K562 (cell line): ENCODE measurements at regions not wholly inside any gene's neighbourhood (a gene's known extent, or its start where the extent isn't known, plus 50 kb on each side); places are given as distances from the start of the nearest gene placed in this dataset.

Experiments
- ATAC-seq: fragments of 200-7000 bp; cut with Tn5 transposase; 3 replicates; pipeline ENCODE4 v1.9.1; 2020; ENCODE audit warnings: moderate library complexity
- BruUV-seq: library from RNA; stranded (reverse); fragments of 400-500 nt; replicated peaks from 2 replicates; lab custom pipeline; 2021; lab: Mats Ljungman, UMichigan
- CTCF ChIA-PET: fragments of 300-600 bp; formaldehyde crosslinking; extraction: SDS; loops from one replicate; lab custom pipeline; 2021; ENCODE audit warnings: low intra/inter-chr PET ratio; lab: Yijun Ruan, JAX
- POLR2A ChIA-PET: fragments of 300-600, 350-650 bp; sonication (Branson Sonifier 250); formaldehyde crosslinking; extraction: SDS; loops from one replicate; lab custom pipeline; 2021; ENCODE audit warnings: antibody characterized with exemption, inconsistent platforms; lab: Yijun Ruan, JAX
- DNase-seq, 4 experiments: peaks; one replicate each; pipeline versions ENCODE4 v3.0.0 to v3.0.0-alpha.2; 2011 to 2018; ENCODE audit warnings: low spot score in 3 of 4, mixed read lengths in 3 of 4; ENCODE audit errors: extremely low read depth in 1 of 4
- FAIRE-seq: peaks from 2 replicates; lab custom pipeline; 2011; peaks lifted over from hg19 to GRCh38; lab: Jason Lieb, UNC
- H2AFZ ChIP-seq: 2 replicates; pipeline ENCODE4 v1.6.0; 2011; ENCODE audit warnings: low read depth, low read length, control low read depth, inconsistent platforms
- H3K27ac ChIP-seq: fragments of 200-600 bp; 3 replicates; pipeline ENCODE4 v1.8.0; 2011; ENCODE audit warnings: low read depth, mild to moderate bottlenecking, control low read depth, inconsistent platforms, low read length, moderate library complexity, mixed read lengths; ENCODE audit errors: extremely low read depth
- H3K27me3 ChIP-seq, 2 experiments: fragments of 300-600 bp in 1 of 2; 2 replicates in 1 of 2; 3 replicates in 1 of 2; pipeline versions ENCODE4 v1.6.0 to v1.8.0; 2011; ENCODE audit warnings: inconsistent platforms in 2 of 2, low read length in 2 of 2, mild to moderate bottlenecking in 1 of 2, mixed read lengths in 1 of 2, moderate library complexity in 1 of 2; ENCODE audit not compliant: control insufficient read depth in 2 of 2, insufficient read depth in 2 of 2
- H3K36me3 ChIP-seq: fragments of 300-600 bp; 3 replicates; pipeline ENCODE4 v1.8.0; 2011; ENCODE audit warnings: mild to moderate bottlenecking, low read length, inconsistent platforms; ENCODE audit not compliant: control insufficient read depth, insufficient read depth
- H3K4me1 ChIP-seq, 2 experiments: fragments of 200-600 bp in 1 of 2; replicated peaks in 1 of 2; 2 replicates in 1 of 2; 3 replicates in 1 of 2; pipeline versions ENCODE4 v1.5.1 to v1.8.0; 2011; ENCODE audit warnings: inconsistent platforms in 2 of 2, low read length in 2 of 2, mild to moderate bottlenecking in 1 of 2, mixed read lengths in 1 of 2, moderate library complexity in 1 of 2; ENCODE audit not compliant: control insufficient read depth in 2 of 2, insufficient read depth in 2 of 2
- H3K4me2 ChIP-seq: 2 replicates; pipeline ENCODE4 v1.6.1; 2011; ENCODE audit warnings: low read length, control low read depth, inconsistent platforms, mixed read lengths; ENCODE audit not compliant: insufficient read depth
- H3K4me3 ChIP-seq: fragments of 200-600 bp; sonication (generic), shearing (Covaris generic); 2 replicates; pipeline ENCODE4 v1.5.1; 2016; ENCODE audit warnings: control low read depth, inconsistent platforms
- H3K79me2 ChIP-seq: fragments of 200-600 bp; 3 replicates; pipeline ENCODE4 v1.8.0; 2011; ENCODE audit warnings: low read length, inconsistent platforms; ENCODE audit not compliant: control insufficient read depth, insufficient read depth
- H3K9ac ChIP-seq, 2 experiments: 2 replicates each; pipeline versions ENCODE4 v1.6.0 to v1.6.1; 2011; ENCODE audit warnings: low read depth in 2 of 2, low read length in 2 of 2, control low read depth in 1 of 2, inconsistent platforms in 1 of 2, mild to moderate bottlenecking in 1 of 2, mixed read lengths in 1 of 2; ENCODE audit not compliant: insufficient read depth in 1 of 2
- H3K9me1 ChIP-seq: one replicate; pipeline ENCODE4 v1.6.0; 2011; ENCODE audit warnings: inconsistent platforms, mild to moderate bottlenecking, low read length, moderate library complexity; ENCODE audit not compliant: control insufficient read depth, insufficient read depth
- H3K9me3 ChIP-seq: replicated peaks from 2 replicates; pipeline ENCODE4 v1.5.1; 2011; ENCODE audit warnings: low read depth, low read length, inconsistent platforms; ENCODE audit not compliant: control insufficient read depth, insufficient read depth
- H4K20me1 ChIP-seq: replicated peaks from 2 replicates; pipeline ENCODE4 v1.6.1; 2011; ENCODE audit warnings: low read length, inconsistent platforms, mixed read lengths; ENCODE audit not compliant: control insufficient read depth, insufficient read depth
- CBFA2T3 ChIP-seq: fragments of 450-650 bp; IDR thresholded peaks from 2 replicates; pipeline ENCODE4 v1.6.1; 2017
- DPF2 ChIP-seq: fragments of 450-650 bp; IDR thresholded peaks from 2 replicates; pipeline ENCODE4 v1.6.1; 2016
- ELF2 ChIP-seq: fragments of 250-450 bp; sonication (Bioruptor Pico); IDR thresholded peaks from 2 replicates; pipeline ENCODE4 v1.5.0; 2021; ENCODE audit warnings: mild to moderate bottlenecking
- HNRNPLL ChIP-seq: fragments of 200-400 bp; formaldehyde crosslinking; IDR thresholded peaks from 2 replicates; pipeline ENCODE4 v1.6.1; 2017; ENCODE audit warnings: low read length, low read depth, mild to moderate bottlenecking; ENCODE audit not compliant: poor library complexity, severe bottlenecking
- NFIC ChIP-seq: fragments of 450-650 bp; IDR thresholded peaks from 2 replicates; pipeline ENCODE4 v1.6.1; 2017; ENCODE audit warnings: mild to moderate bottlenecking, inconsistent platforms
- NR0B1 ChIP-seq: fragments of 450-650 bp; IDR thresholded peaks from one replicate; pipeline ENCODE4 v1.6.1; 2018; ENCODE audit warnings: mild to moderate bottlenecking, moderate library complexity; ENCODE audit not compliant: partially characterized antibody
- SAFB ChIP-seq: fragments of 200-400 bp; formaldehyde crosslinking; IDR thresholded peaks from 2 replicates; pipeline ENCODE4 v1.6.1; 2017; ENCODE audit warnings: low read depth, low read length, borderline replicate concordance
- SRSF7 ChIP-seq: fragments of 200-400 bp; formaldehyde crosslinking; optimal IDR thresholded peaks from 2 replicates; pipeline ENCODE3; 2017; ENCODE audit warnings: mild to moderate bottlenecking, low read depth, low read length
- TCF7 ChIP-seq: sonication (generic); IDR thresholded peaks from 2 replicates; pipeline ENCODE4 v1.6.1; 2016; ENCODE audit warnings: antibody characterized with exemption, borderline replicate concordance
- ZNF445 ChIP-seq: fragments of 250-450 bp; sonication (Bioruptor Pico); IDR thresholded peaks from 2 replicates; pipeline ENCODE4 v1.4.0; 2020; ENCODE audit warnings: low read depth, mild to moderate bottlenecking, moderate library complexity
- ZNF507 ChIP-seq: conservative IDR thresholded peaks from 2 replicates; pipeline ENCODE4 v1.6.1; 2017; ENCODE audit warnings: missing genetic modification characterization, missing compliant biosample characterization
- ZNF57 ChIP-seq: fragments of 450-650 bp; formaldehyde crosslinking; IDR thresholded peaks from 2 replicates; pipeline ENCODE4 v1.4.0; 2020; ENCODE audit warnings: mild to moderate bottlenecking, moderate library complexity
- ZNF639 ChIP-seq, 2 experiments: fragments of 200-800 bp in 1 of 2; sonication (Bioruptor generic) in 1 of 2; sonication (generic) in 1 of 2; formaldehyde crosslinking in 1 of 2; IDR thresholded peaks in 1 of 2; conservative IDR thresholded peaks in 1 of 2; 2 replicates each; pipeline versions ENCODE4 v1.5.0 to v1.6.1; 2016 to 2020; ENCODE audit warnings: missing compliant biosample characterization in 1 of 2, missing genetic modification characterization in 1 of 2, missing genetic modification reagents in 1 of 2
- WGBS: fragments of 100-300 bp; shearing (Covaris generic); methylation state at CpG from one replicate; pipeline ENCODE4 v1.1.6; 2016; ENCODE audit warnings: low coverage, mixed read lengths; ENCODE audit not compliant: insufficient coverage; ENCODE audit errors: missing lambda C conversion rate; 5-methylcytosine and 5-hydroxymethylcytosine counted together
- in situ Hi-C: fragments of 300-500 bp; cut with MboI; formaldehyde crosslinking; loops from 4 replicates; pipeline ENCODE4 v1.15.0; 2018; ENCODE audit warnings: inconsistent platforms, mixed read lengths
- intact Hi-C: fragments of 100-400 bp; cut with micrococcal nuclease; formaldehyde crosslinking; loops from 2 replicates; pipeline ENCODE4 v1.14.2; 2022
- TF ChIP-seq, protein P1 (sequence below), 2 experiments: IDR thresholded peaks; 2 replicates each; pipeline ENCODE4 v1.6.1; 2011; ENCODE audit warnings: borderline replicate concordance in 1 of 2, control low read depth in 1 of 2, low read depth in 1 of 2, low read length in 1 of 2, mild to moderate bottlenecking in 1 of 2, mixed read lengths in 1 of 2, moderate library complexity in 1 of 2; ENCODE audit not compliant: insufficient read depth in 1 of 2, insufficient read length in 1 of 2, poor library complexity in 1 of 2, severe bottlenecking in 1 of 2; ENCODE audit errors: extremely low read depth in 1 of 2
- TF ChIP-seq, protein P2 (sequence below): fragments of 250-450 bp; sonication (Bioruptor Pico); IDR thresholded peaks from 2 replicates; pipeline ENCODE4 v1.5.0; 2021
- TF ChIP-seq, protein P3 (sequence below): fragments of 450-650 bp; IDR thresholded peaks from 2 replicates; pipeline ENCODE4 v1.6.1; 2018; ENCODE audit warnings: mild to moderate bottlenecking, low read depth; ENCODE audit not compliant: partially characterized antibody

GRCh38 chr2:203594541-203594940 is 59.4 kb upstream of the RAPH1 start (continued):
- TF ChIP-seq ZNF639 (CRISPR knock-in tag; conservative IDR thresholded peaks at IDR 0.05 in 1 of 2, IDR thresholded peaks at IDR 0.05 in 1 of 2), result no peak
- TF ChIP-seq, protein P1, sequence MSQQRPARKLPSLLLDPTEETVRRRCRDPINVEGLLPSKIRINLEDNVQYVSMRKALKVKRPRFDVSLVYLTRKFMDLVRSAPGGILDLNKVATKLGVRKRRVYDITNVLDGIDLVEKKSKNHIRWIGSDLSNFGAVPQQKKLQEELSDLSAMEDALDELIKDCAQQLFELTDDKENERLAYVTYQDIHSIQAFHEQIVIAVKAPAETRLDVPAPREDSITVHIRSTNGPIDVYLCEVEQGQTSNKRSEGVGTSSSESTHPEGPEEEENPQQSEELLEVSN (IDR thresholded peaks at IDR 0.05; ENCODE audit: borderline replicate concordance in 1 of 2, extremely low read depth in 1 of 2, insufficient read depth in 1 of 2, insufficient read length in 1 of 2, low read depth in 1 of 2, low read length in 1 of 2, poor library complexity in 1 of 2, severe bottlenecking in 1 of 2), result no peak
- no peak for TF ChIP-seq HNRNPLL
- TF ChIP-seq, protein P2, sequence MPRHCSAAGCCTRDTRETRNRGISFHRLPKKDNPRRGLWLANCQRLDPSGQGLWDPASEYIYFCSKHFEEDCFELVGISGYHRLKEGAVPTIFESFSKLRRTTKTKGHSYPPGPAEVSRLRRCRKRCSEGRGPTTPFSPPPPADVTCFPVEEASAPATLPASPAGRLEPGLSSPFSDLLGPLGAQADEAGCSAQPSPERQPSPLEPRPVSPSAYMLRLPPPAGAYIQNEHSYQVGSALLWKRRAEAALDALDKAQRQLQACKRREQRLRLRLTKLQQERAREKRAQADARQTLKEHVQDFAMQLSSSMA (CRISPR knock-in tag), result no peak

DNA sequence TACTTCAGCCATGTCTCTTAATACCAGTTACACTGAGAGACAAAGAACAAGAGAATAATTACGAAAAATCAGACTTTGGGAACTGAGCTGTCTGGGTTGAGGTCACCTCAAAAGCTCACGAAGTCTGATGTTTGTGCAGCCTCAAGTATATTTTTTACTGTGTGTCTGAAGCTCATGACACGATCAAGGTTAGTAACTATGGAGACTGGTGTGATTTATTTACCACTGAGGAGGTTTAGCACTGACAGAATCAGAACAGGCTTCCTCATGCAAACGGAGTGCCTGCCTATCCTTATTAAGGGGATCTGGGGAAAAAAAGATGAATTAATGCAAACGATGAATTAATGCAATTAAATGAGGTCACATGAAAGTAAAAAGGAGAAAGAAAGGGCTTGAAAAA is 61.1 kb upstream of the RAPH1 start:
- TF ChIP-seq, protein P3, sequence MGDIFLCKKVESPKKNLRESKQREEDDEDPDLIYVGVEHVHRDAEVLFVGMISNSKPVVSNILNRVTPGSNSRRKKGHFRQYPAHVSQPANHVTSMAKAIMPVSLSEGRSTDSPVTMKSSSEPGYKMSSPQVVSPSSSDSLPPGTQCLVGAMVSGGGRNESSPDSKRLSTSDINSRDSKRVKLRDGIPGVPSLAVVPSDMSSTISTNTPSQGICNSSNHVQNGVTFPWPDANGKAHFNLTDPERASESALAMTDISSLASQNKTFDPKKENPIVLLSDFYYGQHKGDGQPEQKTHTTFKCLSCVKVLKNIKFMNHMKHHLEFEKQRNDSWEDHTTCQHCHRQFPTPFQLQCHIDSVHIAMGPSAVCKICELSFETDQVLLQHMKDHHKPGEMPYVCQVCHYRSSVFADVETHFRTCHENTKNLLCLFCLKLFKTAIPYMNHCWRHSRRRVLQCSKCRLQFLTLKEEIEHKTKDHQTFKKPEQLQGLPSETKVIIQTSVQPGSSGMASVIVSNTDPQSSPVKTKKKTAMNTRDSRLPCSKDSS, result no peak
- TF ChIP-seq ZNF445 (CRISPR knock-in tag) (no peak), NR0B1 (no peak), ZNF507 (tag) (no peak), ZNF57 (no peak), SAFB (no peak), ELF2 (no peak), CBFA2T3 (no peak), NFIC (no peak), DPF2 (no peak), TCF7 (no peak), SRSF7 (no peak)
- H3K4me1 ChIP-seq, result no peaks in the 10 kb centered on the region
- H3K36me3 ChIP-seq, result no peaks in the 10 kb centered on the region
- no peak overlapping the region for H3K27ac ChIP-seq
- H3K79me2 ChIP-seq, result no peaks in the 10 kb centered on the region
- POLR2A ChIA-PET, result no interaction called here
- no peak overlapping the region for H3K9ac ChIP-seq
- no peak overlapping the region for H3K4me2 ChIP-seq
- H3K4me3 ChIP-seq, result no peak overlapping the region
- no peaks in the 10 kb centered on the region for H4K20me1 ChIP-seq
- intact Hi-C loops, result no loop called here
- BruUV-seq, result no TSS peak
- no peaks in the 10 kb centered on the region for H3K9me1 ChIP-seq
- ATAC-seq (no peak), DNase-seq (no peak), FAIRE-seq (no peak)
- no peaks in the 10 kb centered on the region; a peak in 1 of 5 replicates for H3K27me3 ChIP-seq
- WGBS, result 0% methylated on average over 4 of the region's 5 CpGs
- no peak overlapping the region for H2AFZ ChIP-seq
- no peaks in the 10 kb centered on the region for H3K9me3 ChIP-seq
- CTCF ChIA-PET, result no interaction called here
- in situ Hi-C loops, result no loop called here
